GM12878 (cell line): ENCODE measurements at regions not wholly inside any gene's neighbourhood (a gene's known extent, or its start where the extent isn't known, plus 50 kb on each side); places are given as distances from the start of the nearest gene placed in this dataset.

Experiments used
- ATAC-seq: fragments of 200-7000 bp; cut with Tn5 transposase; 3 replicates; pipeline ENCODE4 v1.9.1; 2020; ENCODE audit warnings: mild to moderate bottlenecking, moderate library complexity
- BruUV-seq: library from RNA; stranded (reverse); fragments of 400-500 nt; replicated peaks from 2 replicates; lab custom pipeline; 2021; lab: Mats Ljungman, UMichigan
- CTCF ChIA-PET: fragments of 300-600 bp; sonication (Branson Sonifier 250); formaldehyde crosslinking; extraction: SDS; loops from one replicate; lab custom pipeline; 2021; ENCODE audit warnings: inconsistent platforms; lab: Yijun Ruan, JAX
- POLR2A ChIA-PET: fragments of 350-600 bp; formaldehyde crosslinking; extraction: SDS; loops from one replicate; lab custom pipeline; 2021; ENCODE audit warnings: inconsistent platforms; lab: Charles Lee
- RAD21 ChIA-PET: fragments of 300-600 bp; sonication (Branson Sonifier 250); formaldehyde crosslinking; loops from one replicate; lab custom pipeline; 2023; ENCODE audit warnings: antibody characterized with exemption; ENCODE audit not compliant: unreplicated experiment; lab: Charles Lee
- SMC1A ChIA-PET: fragments of 300-600 bp; sonication (Branson Sonifier 250); formaldehyde crosslinking; loops from one replicate; lab custom pipeline; 2023; ENCODE audit not compliant: unreplicated experiment, uncharacterized antibody; lab: Charles Lee
- DNase-seq: peaks from one replicate; pipeline ENCODE4 v3.0.0-alpha.2; 2011; ENCODE audit warnings: low read depth, low spot score
- FAIRE-seq: peaks from 3 replicates; lab custom pipeline; 2011; peaks lifted over from hg19 to GRCh38; lab: Jason Lieb, UNC
- H2AFZ ChIP-seq: 2 replicates; pipeline ENCODE4 v1.6.0; 2011; ENCODE audit warnings: low read depth, low read length, control low read depth; ENCODE audit not compliant: control insufficient read depth
- H3K27ac ChIP-seq: 2 replicates; pipeline ENCODE4 v1.5.1; 2011; ENCODE audit warnings: control low read depth; ENCODE audit not compliant: control insufficient read depth, insufficient read depth
- H3K27me3 ChIP-seq, 2 experiments: replicated peaks in 1 of 2; 2 replicates each; pipeline versions ENCODE4 v1.6.0 to v1.6.1; 2011; ENCODE audit warnings: low read length in 1 of 2; ENCODE audit not compliant: control insufficient read depth in 2 of 2, insufficient read depth in 2 of 2
- H3K36me3 ChIP-seq, 2 experiments: 2 replicates each; pipeline ENCODE4 v1.5.1; 2011; ENCODE audit warnings: low read length in 1 of 2; ENCODE audit not compliant: control insufficient read depth in 2 of 2, insufficient read depth in 2 of 2
- H3K4me1 ChIP-seq: 2 replicates; pipeline ENCODE4 v1.6.1; 2011; ENCODE audit warnings: mild to moderate bottlenecking, low read length, moderate library complexity, mixed read lengths; ENCODE audit not compliant: control insufficient read depth, insufficient read depth
- H3K4me2 ChIP-seq: 2 replicates; pipeline ENCODE4 v1.6.0; 2011; ENCODE audit warnings: control low read depth; ENCODE audit not compliant: control insufficient read depth, insufficient read depth
- H3K4me3 ChIP-seq: fragments of 200-600 bp; sonication (generic); 2 replicates; pipeline ENCODE4 v1.5.1; 2016
- H3K79me2 ChIP-seq: 2 replicates; pipeline ENCODE4 v1.6.0; 2011; ENCODE audit warnings: low read length; ENCODE audit not compliant: control insufficient read depth, insufficient read depth
- H3K9ac ChIP-seq: 2 replicates; pipeline ENCODE4 v1.8.0; 2011; ENCODE audit warnings: low read length, control low read depth, mixed read lengths; ENCODE audit not compliant: control insufficient read depth, insufficient read depth
- H3K9me3 ChIP-seq: replicated peaks from 3 replicates; pipeline ENCODE4 v1.5.1; 2011; ENCODE audit warnings: mild to moderate bottlenecking, low read length; ENCODE audit not compliant: control insufficient read depth, insufficient read depth
- H4K20me1 ChIP-seq: 2 replicates; pipeline ENCODE4 v1.6.0; 2011; ENCODE audit not compliant: control insufficient read depth, insufficient read depth
- GABPA ChIP-seq: IDR thresholded peaks from 2 replicates; pipeline ENCODE4 v1.6.1; 2014; ENCODE audit warnings: antibody characterized with exemption, low read depth, mild to moderate bottlenecking, inconsistent platforms
- MLLT1 ChIP-seq: fragments of 450-650 bp; IDR thresholded peaks from 2 replicates; pipeline ENCODE4 v1.6.1; 2016; ENCODE audit warnings: mild to moderate bottlenecking
- MXI1 ChIP-seq: fragments of 150-350 bp; IDR thresholded peaks from 2 replicates; pipeline ENCODE4 v1.6.1; 2011; ENCODE audit warnings: low read depth, mild to moderate bottlenecking, inconsistent platforms, low read length, improper control_type of control experiment
- NFYA ChIP-seq: IDR thresholded peaks from 2 replicates; pipeline ENCODE4 v1.6.1; 2011; ENCODE audit warnings: low read depth, mild to moderate bottlenecking, low read length, improper control_type of control experiment, borderline replicate concordance
- NKRF ChIP-seq: fragments of 450-650 bp; conservative IDR thresholded peaks from 2 replicates; pipeline ENCODE4 v1.6.1; 2017; ENCODE audit warnings: mild to moderate bottlenecking, moderate library complexity
- SMC3 ChIP-seq: IDR thresholded peaks from 2 replicates; pipeline ENCODE4 v1.6.1; 2011; ENCODE audit warnings: low read length, improper control_type of control experiment, borderline replicate concordance
- SRF ChIP-seq, 2 experiments: IDR thresholded peaks; 2 replicates each; pipeline ENCODE4 v1.6.1; 2011; ENCODE audit warnings: low read depth in 2 of 2, low read length in 2 of 2, mild to moderate bottlenecking in 1 of 2, moderate library complexity in 1 of 2
- TARDBP ChIP-seq: IDR thresholded peaks from 2 replicates; pipeline ENCODE4 v1.6.1; 2016; ENCODE audit warnings: borderline replicate concordance
- USF2 ChIP-seq: IDR thresholded peaks from 2 replicates; pipeline ENCODE4 v1.6.1; 2011; ENCODE audit warnings: low read depth, low read length, improper control_type of control experiment, borderline replicate concordance
- ZNF274 ChIP-seq: IDR thresholded peaks from one replicate; pipeline ENCODE4 v1.8.0; 2011; ENCODE audit not compliant: insufficient read length, insufficient read depth
- ZSCAN29 ChIP-seq: fragments of 450-650 bp; IDR thresholded peaks from 2 replicates; pipeline ENCODE4 v1.6.1; 2017; ENCODE audit warnings: mild to moderate bottlenecking, moderate library complexity
- WGBS: methylation state at CpG from one replicate; pipeline ENCODE4 v1.1.6; 2016; ENCODE audit warnings: low lambda C conversion rate; ENCODE audit not compliant: insufficient replicate concordance, insufficient coverage; ENCODE audit errors: missing lambda C conversion rate; 5-methylcytosine and 5-hydroxymethylcytosine counted together
- in situ Hi-C: fragments of 300-500 bp; cut with MboI; formaldehyde crosslinking; loops from 9 replicates; pipeline ENCODE4 v1.14.3; 2018; ENCODE audit warnings: mixed read lengths
- intact Hi-C: fragments of 100-400 bp; cut with micrococcal nuclease; formaldehyde crosslinking; loops from one replicate; pipeline ENCODE4 v1.14.2; 2022; ENCODE audit not compliant: unreplicated experiment

- Histone ChIP-seq H3K9me3 (no peaks in the 10 kb centered on the region; the same call in 2 of the 3 replicates), H4K20me1 (no peaks in the 10 kb centered on the region), H3K27ac (no peak overlapping the region), H3K9ac (no peak overlapping the region), H3K4me3 (no peak overlapping the region), H3K27me3 (no peaks in the 10 kb centered on the region; a peak in 1 of 4 replicates), H2AFZ (no peak overlapping the region), H3K4me1 (no peaks in the 10 kb centered on the region), H3K79me2 (no peaks in the 10 kb centered on the region), H3K4me2 (no peak overlapping the region), H3K36me3 (no peaks in the 10 kb centered on the region)
- FAIRE-seq, result no peak
- RAD21 ChIA-PET, result no interaction called here
- no TSS peak for BruUV-seq
- in situ Hi-C loops (no loop called here), intact Hi-C loops (no loop called here)
- CTCF ChIA-PET, result no interaction called here
- DNase-seq, result no peak
- POLR2A ChIA-PET, result interaction anchor here (0.6 kb wide), 1 partner anchor 465 kb away, joined by 4 read pairs; no protein-coding TSS in a partner anchor
- TF ChIP-seq MXI1 (no peak), NFYA (no peak), GABPA (no peak), SRF (IDR thresholded peaks at IDR 0.05; ENCODE audit: low read depth in 2 of 2, low read length in 2 of 2) (no peak), TARDBP (no peak), USF2 (no peak)
- SMC1A ChIA-PET, result no interaction called here
- 52% methylated on average over 3 of the region's 3 CpGs for WGBS
- no peak for ATAC-seq
These were observed 173.3 kb upstream of the PDGFD start for GRCh38 chr11:104337273-104337672.

GRCh38 chr11:104333977-104334376 lies 170.0 kb upstream of the PDGFD start:
- Histone ChIP-seq H4K20me1 (no peaks in the 10 kb centered on the region), H3K27me3 (no peaks in the 10 kb centered on the region), H3K79me2 (no peaks in the 10 kb centered on the region), H3K4me1 (no peaks in the 10 kb centered on the region), H3K27ac (no peak overlapping the region), H2AFZ (no peak overlapping the region), H3K36me3 (no peaks in the 10 kb centered on the region), H3K9me3 (no peaks in the 10 kb centered on the region; the same call in 2 of the 3 replicates), H3K4me3 (no peak overlapping the region), H3K9ac (no peak overlapping the region), H3K4me2 (no peak overlapping the region)
- BruUV-seq, result no TSS peak
- intact Hi-C loops, result loop anchor here (2.0 to 5.0 kb wide), 2 partner anchors 407 to 651 kb away; no protein-coding TSS in a partner anchor
- FAIRE-seq (no peak), DNase-seq (no peak), ATAC-seq (peak; percentile 65)
- ChIA-PET CTCF (interaction anchor here (0.6 to 2.8 kb wide), 5 partner anchors 8 to 653 kb away, joined by 3 to 11 read pairs (median 8); no protein-coding TSS in a partner anchor), SMC1A (no interaction called here), POLR2A (no interaction called here), RAD21 (interaction anchor here (1.2 kb wide), 1 partner anchor 652 kb away, joined by 4 read pairs; no protein-coding TSS in a partner anchor)
- WGBS, result 40% methylated on average over 4 of the region's 4 CpGs
- in situ Hi-C loops, result no loop called here
- no peak for TF ChIP-seq MLLT1
- TF ChIP-seq ZNF274, result no peak
- no peak for TF ChIP-seq MXI1
- peak; percentile 28; the same call in 1 of the 2 replicates for TF ChIP-seq SMC3
- TF ChIP-seq ZSCAN29, result no peak
- TF ChIP-seq NKRF, result no peak
